RWPE2 (cell line): ENCODE measurements at regions not wholly inside any gene's neighbourhood (a gene's known extent, or its start where the extent isn't known, plus 50 kb on each side); places are given as distances from the start of the nearest gene placed in this dataset.

ENCODE experiments used
- ATAC-seq: fragments of 200-7000 bp; cut with Tn5 transposase; 3 replicates; pipeline ENCODE4 v1.9.1; 2021; ENCODE audit warnings: low read depth
- DNase-seq: peaks from one replicate; pipeline ENCODE4 v3.0.0-alpha.2; 2020; ENCODE audit warnings: low spot score
- H3K27ac ChIP-seq: fragments of 450-650 bp; 2 replicates; pipeline ENCODE4 v1.5.1; 2017; ENCODE audit warnings: mild to moderate bottlenecking; ENCODE audit not compliant: poor library complexity, severe bottlenecking
- H3K27me3 ChIP-seq: fragments of 250-450 bp; sonication (Bioruptor Pico); 2 replicates; pipeline ENCODE4 v1.5.1; 2021; ENCODE audit warnings: mild to moderate bottlenecking, moderate library complexity; ENCODE audit not compliant: insufficient read depth, poor library complexity, severe bottlenecking
- H3K36me3 ChIP-seq: fragments of 250-450 bp; sonication (Bioruptor Pico); 2 replicates; pipeline ENCODE4 v1.5.1; 2020; ENCODE audit warnings: low read depth, mild to moderate bottlenecking, moderate library complexity
- H3K4me1 ChIP-seq: fragments of 250-450 bp; sonication (Bioruptor Pico); 2 replicates; pipeline ENCODE4 v1.5.1; 2021; ENCODE audit warnings: mild to moderate bottlenecking, moderate library complexity; ENCODE audit not compliant: insufficient read depth, poor library complexity, severe bottlenecking
- H3K4me3 ChIP-seq: fragments of 250-450 bp; sonication (Bioruptor Pico); 2 replicates; pipeline ENCODE4 v1.5.1; 2021; ENCODE audit warnings: mild to moderate bottlenecking, moderate library complexity; ENCODE audit not compliant: severe bottlenecking
- H3K9me3 ChIP-seq: fragments of 250-450 bp; sonication (Bioruptor Pico); 2 replicates; pipeline ENCODE4 v1.5.1; 2021; ENCODE audit warnings: mild to moderate bottlenecking, moderate library complexity; ENCODE audit not compliant: severe bottlenecking
- CTCF ChIP-seq: fragments of 450-650 bp; IDR thresholded peaks from one replicate; pipeline ENCODE4 v1.5.1; 2017; ENCODE audit warnings: mild to moderate bottlenecking, moderate library complexity; ENCODE audit not compliant: poor library complexity, severe bottlenecking

- Histone ChIP-seq H3K27me3 (no peaks in the 10 kb centered on the region), H3K36me3 (no peaks in the 10 kb centered on the region), H3K4me3 (no peak overlapping the region), H3K9me3 (no peaks in the 10 kb centered on the region), H3K4me1 (no peaks in the 10 kb centered on the region), H3K27ac (no peak overlapping the region)
- no peak for TF ChIP-seq CTCF
- ATAC-seq, result no peak
- DNase-seq, result no peak
Measured at GRCh38 chr3:90221900-90222299, 1114.5 kb downstream of the EPHA3 start.

- no peak for DNase-seq
- Histone ChIP-seq H3K27ac (no peak overlapping the region), H3K4me3 (no peak overlapping the region), H3K9me3 (no peaks in the 10 kb centered on the region), H3K27me3 (no peaks in the 10 kb centered on the region), H3K4me1 (no peaks in the 10 kb centered on the region), H3K36me3 (no peaks in the 10 kb centered on the region)
- TF ChIP-seq CTCF, result no peak
- ATAC-seq, result peak; percentile 50
Measured at GRCh38 chr3:90241481-90241880, 1134.1 kb downstream of the EPHA3 start.

- Histone ChIP-seq H3K36me3 (no peaks in the 10 kb centered on the region), H3K27me3 (no peaks in the 10 kb centered on the region), H3K27ac (no peak overlapping the region), H3K4me1 (no peaks in the 10 kb centered on the region), H3K4me3 (no peak overlapping the region), H3K9me3 (no peaks in the 10 kb centered on the region)
- DNase-seq (no peak), ATAC-seq (no peak)
- TF ChIP-seq CTCF, result no peak
Measured at GRCh38 chr3:90253131-90253530, 1145.7 kb downstream of the EPHA3 start.

GRCh38 chr3:90261481-90262433 is 1154.3 kb downstream of the EPHA3 start:
- Histone ChIP-seq H3K4me3 (no peak overlapping the region), H3K9me3 (no peaks in the 10 kb centered on the region), H3K4me1 (no peaks in the 10 kb centered on the region), H3K27me3 (no peaks in the 10 kb centered on the region), H3K36me3 (no peaks in the 10 kb centered on the region), H3K27ac (no peak overlapping the region)
- DNase-seq, result no peak
- TF ChIP-seq CTCF, result no peak
- ATAC-seq, result no peak
